ENCODE measurements at regions not wholly inside any gene's neighbourhood (a gene's known extent, or its start where the extent isn't known, plus 50 kb on each side); places are given as distances from the start of the nearest gene placed in this dataset.
A peak's percentile ranks its signal among the peaks of the same experiment; 100 is the strongest.

GRCh38 chr20:60288945-60289344, 330.7 kb downstream of the CDH26 start:
- H3K4me1 Mint-ChIP-seq: peaks cover 16 to 21% of the 10 kb centered on the region in 2 donors

GRCh38 chr20:60292001-60292520, 333.8 kb downstream of the CDH26 start:
- peaks cover 11 to 33% (median 23%) of the 10 kb centered on the region in 3 donors for H3K36me3 Mint-ChIP-seq
- no peak for DNase-seq
- peaks cover 29 to 32% of the 10 kb centered on the region in 2 donors for H3K4me1 Mint-ChIP-seq
- peaks cover 5 to 20% (median 10%) of the 10 kb centered on the region in 6 donors for H3K9me3 Mint-ChIP-seq
- H3K27me3 Mint-ChIP-seq (ENCODE audit: low read depth in 3 of 3): peaks cover 0 to 3% (median 2%) of the 10 kb centered on the region in 3 donors
- H3K27ac Mint-ChIP-seq: no peak overlapping the region
- no peak overlapping the region for H3K4me3 Mint-ChIP-seq

More at GRCh38 chr20:60288945-60289344, 330.7 kb downstream of the CDH26 start:
- Mint-ChIP-seq H3K27ac (no peak overlapping the region), H3K4me3 (no peak overlapping the region), H3K27me3 (ENCODE audit: low read depth in 3 of 3) (peaks cover 0 to 3% (median 0%) of the 10 kb centered on the region in 3 donors), H3K36me3 (peaks cover 14 to 51% (median 33%) of the 10 kb centered on the region in 3 donors), H3K9me3 (peaks cover 5 to 20% (median 10%) of the 10 kb centered on the region in 6 donors)
- DNase-seq: no peak

GRCh38 chr20:60294632-60295031, 336.4 kb downstream of the CDH26 start:
- peak overlapping the region in 5 of 6 donors; percentile 0 to 55 (median 12) for H3K27ac Mint-ChIP-seq

GRCh38 chr20:60295214-60295613, 337.0 kb downstream of the CDH26 start:
- peak overlapping the region in 1 of 6 donors; percentile 2 for H3K27ac Mint-ChIP-seq
- peaks cover 0 to 4% (median 2%) of the 10 kb centered on the region in 3 donors for H3K27me3 Mint-ChIP-seq (ENCODE audit: low read depth in 3 of 3)
- peaks cover 6 to 20% (median 13%) of the 10 kb centered on the region in 3 donors for H3K36me3 Mint-ChIP-seq
- H3K9me3 Mint-ChIP-seq: peaks cover 2 to 12% (median 6%) of the 10 kb centered on the region in 6 donors
- DNase-seq: no peak
- H3K4me1 Mint-ChIP-seq: peaks cover 29 to 36% of the 10 kb centered on the region in 2 donors
- H3K4me3 Mint-ChIP-seq: no peak overlapping the region

More at GRCh38 chr20:60294632-60295031, 336.4 kb downstream of the CDH26 start:
- Mint-ChIP-seq H3K9me3 (peaks cover 3 to 13% (median 7%) of the 10 kb centered on the region in 6 donors), H3K4me3 (peak overlapping the region in 2 of 5 donors; percentile 0 to 41), H3K4me1 (peaks cover 29 to 32% of the 10 kb centered on the region in 2 donors), H3K27me3 (ENCODE audit: low read depth in 3 of 3) (peaks cover 0 to 4% (median 2%) of the 10 kb centered on the region in 3 donors), H3K36me3 (peaks cover 8 to 22% (median 14%) of the 10 kb centered on the region in 3 donors)
- no peak for DNase-seq

- Mint-ChIP-seq H3K27ac (no peak overlapping the region), H3K4me3 (no peak overlapping the region), H3K4me1 (peaks cover 22 to 24% of the 10 kb centered on the region in 2 donors), H3K36me3 (peaks cover 0 to 1% (median 0%) of the 10 kb centered on the region in 3 donors), H3K9me3 (no peaks in the 10 kb centered on the region), H3K27me3 (ENCODE audit: low read depth in 3 of 3) (peaks cover 0 to 4% (median 2%) of the 10 kb centered on the region in 3 donors)
- DNase-seq: no peak
Observed at GRCh38 chr20:60297649-60298048, 339.4 kb downstream of the CDH26 start.

- Mint-ChIP-seq H3K4me3 (no peak overlapping the region), H3K36me3 (no peaks in the 10 kb centered on the region), H3K9me3 (no peaks in the 10 kb centered on the region), H3K27ac (no peak overlapping the region), H3K4me1 (peaks cover 18 to 19% of the 10 kb centered on the region in 2 donors), H3K27me3 (ENCODE audit: low read depth in 3 of 3) (peaks cover 0 to 4% (median 2%) of the 10 kb centered on the region in 3 donors)
- no peak for DNase-seq
Observed at GRCh38 chr20:60298647-60299046, 340.4 kb downstream of the CDH26 start.

GRCh38 chr20:60299951-60300350, 341.7 kb downstream of the CDH26 start:
- no peak for DNase-seq
- no peaks in the 10 kb centered on the region for H3K36me3 Mint-ChIP-seq
- peaks cover 0 to 2% (median 0%) of the 10 kb centered on the region in 6 donors for H3K9me3 Mint-ChIP-seq
- peaks cover 5 to 6% of the 10 kb centered on the region in 2 donors for H3K4me1 Mint-ChIP-seq
- no peak overlapping the region for H3K27ac Mint-ChIP-seq
- peaks cover 0 to 4% (median 3%) of the 10 kb centered on the region in 3 donors for H3K27me3 Mint-ChIP-seq (ENCODE audit: low read depth in 3 of 3)
- H3K4me3 Mint-ChIP-seq: no peak overlapping the region

GRCh38 chr20:60300374-60300773, 342.2 kb downstream of the CDH26 start:
- Mint-ChIP-seq H3K27ac (no peak overlapping the region), H3K27me3 (ENCODE audit: low read depth in 3 of 3) (peaks cover 0 to 3% (median 2%) of the 10 kb centered on the region in 3 donors), H3K4me1 (peaks cover 3 to 4% of the 10 kb centered on the region in 2 donors), H3K4me3 (no peak overlapping the region), H3K36me3 (no peaks in the 10 kb centered on the region), H3K9me3 (peaks cover 0 to 2% (median 0%) of the 10 kb centered on the region in 6 donors)
- DNase-seq: no peak

GRCh38 chr20:60302875-60303274, 344.7 kb downstream of the CDH26 start:
- no peaks in the 10 kb centered on the region for H3K36me3 Mint-ChIP-seq

GRCh38 chr20:60304026-60304590, 345.9 kb downstream of the CDH26 start:
- Mint-ChIP-seq H3K27ac (no peak overlapping the region), H3K27me3 (ENCODE audit: low read depth in 3 of 3) (peaks cover 0 to 3% (median 0%) of the 10 kb centered on the region in 3 donors), H3K4me1 (peaks cover 3 to 4% of the 10 kb centered on the region in 2 donors), H3K36me3 (no peaks in the 10 kb centered on the region), H3K4me3 (no peak overlapping the region), H3K9me3 (peaks cover 0 to 2% (median 0%) of the 10 kb centered on the region in 6 donors)
- no peak for DNase-seq

More at GRCh38 chr20:60302875-60303274, 344.7 kb downstream of the CDH26 start:
- Mint-ChIP-seq H3K27ac (no peak overlapping the region), H3K4me1 (peaks cover 3 to 4% of the 10 kb centered on the region in 2 donors), H3K27me3 (ENCODE audit: low read depth in 3 of 3) (peaks cover 0 to 3% (median 2%) of the 10 kb centered on the region in 3 donors), H3K4me3 (no peak overlapping the region), H3K9me3 (peaks cover 0 to 2% (median 0%) of the 10 kb centered on the region in 6 donors)
- no peak for DNase-seq

GRCh38 chr20:60304931-60305330, 346.7 kb downstream of the CDH26 start:
- no peak overlapping the region for H3K27ac Mint-ChIP-seq

GRCh38 chr20:60306105-60306504, 347.9 kb downstream of the CDH26 start:
- Mint-ChIP-seq H3K4me3 (no peak overlapping the region), H3K27ac (no peak overlapping the region), H3K9me3 (peaks cover 0 to 2% (median 0%) of the 10 kb centered on the region in 6 donors), H3K36me3 (no peaks in the 10 kb centered on the region), H3K27me3 (ENCODE audit: low read depth in 3 of 3) (peaks cover 0 to 3% (median 0%) of the 10 kb centered on the region in 3 donors), H3K4me1 (no peaks in the 10 kb centered on the region)
- no peak for DNase-seq

More at GRCh38 chr20:60304931-60305330, 346.7 kb downstream of the CDH26 start:
- peaks cover 0 to 3% (median 0%) of the 10 kb centered on the region in 3 donors for H3K27me3 Mint-ChIP-seq (ENCODE audit: low read depth in 3 of 3)
- H3K4me1 Mint-ChIP-seq: peaks cover 2 to 3% of the 10 kb centered on the region in 2 donors
- H3K36me3 Mint-ChIP-seq: no peaks in the 10 kb centered on the region
- no peak for DNase-seq
- peaks cover 0 to 2% (median 0%) of the 10 kb centered on the region in 6 donors for H3K9me3 Mint-ChIP-seq
- H3K4me3 Mint-ChIP-seq: no peak overlapping the region

GRCh38 chr20:60306551-60306950, 348.3 kb downstream of the CDH26 start:
- no peaks in the 10 kb centered on the region for H3K36me3 Mint-ChIP-seq
- peaks cover 0 to 2% (median 0%) of the 10 kb centered on the region in 6 donors for H3K9me3 Mint-ChIP-seq
- no peaks in the 10 kb centered on the region for H3K4me1 Mint-ChIP-seq
- DNase-seq: no peak
- H3K27ac Mint-ChIP-seq: no peak overlapping the region
- peaks cover 0 to 3% (median 0%) of the 10 kb centered on the region in 3 donors for H3K27me3 Mint-ChIP-seq (ENCODE audit: low read depth in 3 of 3)
- H3K4me3 Mint-ChIP-seq: no peak overlapping the region

Data from immature natural killer cell (primary cell).